GM18868 (cell line): ENCODE measurements at regions not wholly inside any gene's neighbourhood (a gene's known extent, or its start where the extent isn't known, plus 50 kb on each side); places are given as distances from the start of the nearest gene placed in this dataset.
A peak's percentile ranks its signal among the peaks of the same experiment; 100 is the strongest.

Source experiments
- ATAC-seq: cut with Tn5 transposase; IDR thresholded peaks from one replicate; pipeline ENCODE4 v1.9.1; 2021; ENCODE audit warnings: mild to moderate bottlenecking, moderate library complexity; ENCODE audit not compliant: unreplicated experiment

- no peak for ATAC-seq
Observed at GRCh38 chr7:93016681-93017381, 100.9 kb downstream of the SAMD9 start.

GRCh38 chr7:93015779-93016481 is 101.8 kb downstream of the SAMD9 start:
- peak; percentile 70 for ATAC-seq

GRCh38 chr7:93015101-93015778 is 102.5 kb downstream of the SAMD9 start:
- no peak for ATAC-seq

GRCh38 chr7:93014410-93014809 is 103.4 kb downstream of the SAMD9 start:
- ATAC-seq: no peak

- no peak for ATAC-seq
Observed at GRCh38 chr7:93013446-93014061, 104.2 kb downstream of the SAMD9 start.

- no peak for ATAC-seq
Observed at GRCh38 chr7:93011351-93012294, 106.2 kb downstream of the SAMD9 start.

- no peak for ATAC-seq
Observed at GRCh38 chr7:93008833-93009232, 108.9 kb downstream of the SAMD9 start.

GRCh38 chr7:93006480-93007095 is 111.2 kb downstream of the SAMD9 start:
- ATAC-seq: no peak

- ATAC-seq: no peak
Observed at GRCh38 chr7:93004906-93005305, 112.9 kb downstream of the SAMD9 start.

GRCh38 chr7:92997719-92998118 is 120.1 kb downstream of the SAMD9 start:
- ATAC-seq: no peak

GRCh38 chr7:92997152-92997551 is 120.6 kb downstream of the SAMD9 start:
- ATAC-seq: no peak

- ATAC-seq: no peak
Observed at GRCh38 chr7:92994901-92995300, 122.9 kb downstream of the SAMD9 start.

- no peak for ATAC-seq
Observed at GRCh38 chr7:92992932-92993331, 124.8 kb downstream of the SAMD9 start.

GRCh38 chr7:92992483-92992882 is 125.3 kb downstream of the SAMD9 start:
- ATAC-seq: no peak

- no peak for ATAC-seq
Observed at GRCh38 chr7:92991190-92991589, 126.6 kb downstream of the SAMD9 start.

GRCh38 chr7:92988941-92989545 is 128.7 kb downstream of the SAMD9 start:
- ATAC-seq: no peak

GRCh38 chr7:92988051-92988450 is 129.7 kb downstream of the SAMD9 start:
- ATAC-seq: no peak

- no peak for ATAC-seq
Observed at GRCh38 chr7:92987538-92987937, 130.2 kb downstream of the SAMD9 start.

GRCh38 chr7:92987095-92987494 is 130.7 kb downstream of the SAMD9 start:
- ATAC-seq: no peak

GRCh38 chr7:92982928-92983327 is 134.9 kb downstream of the SAMD9 start:
- ATAC-seq: no peak
